Trophoblast cell (in vitro differentiated cells and primary cell): ENCODE measurements at regions not wholly inside any gene's neighbourhood (a gene's known extent, or its start where the extent isn't known, plus 50 kb on each side); places are given as distances from the start of the nearest gene placed in this dataset.

Experiments used
- DNase-seq, 2 donors: peaks; one replicate each; pipeline ENCODE4 v3.0.0-alpha.2; 2016
- H2AFZ ChIP-seq: 2 replicates; pipeline ENCODE4 v1.6.1; 2013; ENCODE audit warnings: low read length, moderate library complexity, mild to moderate bottlenecking; ENCODE audit not compliant: insufficient read depth, poor library complexity
- H2AK5ac ChIP-seq: 2 replicates; pipeline ENCODE4 v1.6.1; 2013; ENCODE audit warnings: mild to moderate bottlenecking, low read length
- H2BK120ac ChIP-seq: 2 replicates; pipeline ENCODE4 v1.6.1; 2013; ENCODE audit warnings: low read length, mild to moderate bottlenecking, moderate library complexity; ENCODE audit not compliant: insufficient read depth, poor library complexity
- H2BK12ac ChIP-seq: 2 replicates; pipeline ENCODE4 v1.6.1; 2013; ENCODE audit warnings: mild to moderate bottlenecking, low read length, moderate library complexity
- H2BK5ac ChIP-seq: 2 replicates; pipeline ENCODE4 v1.6.1; 2013; ENCODE audit warnings: low read length, low read depth, moderate library complexity, mild to moderate bottlenecking; ENCODE audit not compliant: poor library complexity
- H3K14ac ChIP-seq: 2 replicates; pipeline ENCODE4 v1.6.1; 2013; ENCODE audit warnings: mild to moderate bottlenecking, low read length
- H3K18ac ChIP-seq: 2 replicates; pipeline ENCODE4 v1.6.1; 2013; ENCODE audit warnings: mild to moderate bottlenecking, low read length
- H3K23ac ChIP-seq: 2 replicates; pipeline ENCODE4 v1.6.1; 2013; ENCODE audit warnings: low read length
- H3K27ac ChIP-seq: 2 replicates; pipeline ENCODE4 v1.5.1; 2013; ENCODE audit warnings: low read depth, mild to moderate bottlenecking, inconsistent platforms, low read length, moderate library complexity
- H3K27me3 ChIP-seq: 2 replicates; pipeline ENCODE4 v1.6.1; 2013; ENCODE audit warnings: inconsistent platforms, mild to moderate bottlenecking, low read length, moderate library complexity; ENCODE audit not compliant: insufficient read depth
- H3K36me3 ChIP-seq, 2 experiments: 1 replicate in 1 of 2; 2 replicates in 1 of 2; pipeline ENCODE4 v1.6.1; 2013; ENCODE audit warnings: low read length in 2 of 2, mild to moderate bottlenecking in 2 of 2, moderate library complexity in 1 of 2; ENCODE audit not compliant: insufficient read depth in 2 of 2, control insufficient read depth in 1 of 2
- H3K4ac ChIP-seq: 2 replicates; pipeline ENCODE4 v1.6.1; 2013; ENCODE audit warnings: low read depth, mild to moderate bottlenecking, low read length, moderate library complexity
- H3K4me1 ChIP-seq, 2 experiments: 1 replicate in 1 of 2; 2 replicates in 1 of 2; pipeline ENCODE4 v1.6.1; 2013; ENCODE audit warnings: low read length in 2 of 2, mild to moderate bottlenecking in 2 of 2, moderate library complexity in 1 of 2; ENCODE audit not compliant: insufficient read depth in 2 of 2, control insufficient read depth in 1 of 2
- H3K4me2 ChIP-seq: 2 replicates; pipeline ENCODE4 v1.6.1; 2013; ENCODE audit warnings: inconsistent platforms, mild to moderate bottlenecking, low read length, moderate library complexity
- H3K4me3 ChIP-seq: 2 replicates; pipeline ENCODE4 v1.5.1; 2013; ENCODE audit warnings: mild to moderate bottlenecking, low read depth, low read length, inconsistent platforms
- H3K79me1 ChIP-seq: one replicate; pipeline ENCODE4 v1.6.1; 2013; ENCODE audit warnings: low read length
- H3K79me2 ChIP-seq: 2 replicates; pipeline ENCODE4 v1.6.1; 2013; ENCODE audit warnings: low read length, mild to moderate bottlenecking; ENCODE audit not compliant: control insufficient read depth, insufficient read depth, poor library complexity
- H3K9ac ChIP-seq: 2 replicates; pipeline ENCODE4 v1.6.1; 2013; ENCODE audit warnings: mild to moderate bottlenecking, low read length
- H3K9me3 ChIP-seq: 2 replicates; pipeline ENCODE4 v1.6.1; 2013; ENCODE audit warnings: low read depth, mild to moderate bottlenecking, control low read depth, inconsistent platforms, low read length; ENCODE audit not compliant: insufficient read depth
- H4K12ac ChIP-seq: 2 replicates; pipeline ENCODE4 v1.6.1; 2013; ENCODE audit warnings: low read depth, mild to moderate bottlenecking, low read length, moderate library complexity
- H4K8ac ChIP-seq: 2 replicates; pipeline ENCODE4 v1.6.1; 2013; ENCODE audit warnings: low read depth, mild to moderate bottlenecking, low read length, moderate library complexity
- H4K91ac ChIP-seq: one replicate; pipeline ENCODE4 v1.6.1; 2013; ENCODE audit warnings: low read depth, mild to moderate bottlenecking, low read length, moderate library complexity
- WGBS: extraction: QIAGEN DNeasy Blood & Tissue Kit; methylation state at CpG from one replicate; pipeline ENCODE4 v1.1.7; 2013; ENCODE audit warnings: missing lambda C conversion rate; ENCODE audit not compliant: insufficient read length, insufficient coverage; ENCODE audit errors: extremely low coverage; 5-methylcytosine and 5-hydroxymethylcytosine counted together

DNA sequence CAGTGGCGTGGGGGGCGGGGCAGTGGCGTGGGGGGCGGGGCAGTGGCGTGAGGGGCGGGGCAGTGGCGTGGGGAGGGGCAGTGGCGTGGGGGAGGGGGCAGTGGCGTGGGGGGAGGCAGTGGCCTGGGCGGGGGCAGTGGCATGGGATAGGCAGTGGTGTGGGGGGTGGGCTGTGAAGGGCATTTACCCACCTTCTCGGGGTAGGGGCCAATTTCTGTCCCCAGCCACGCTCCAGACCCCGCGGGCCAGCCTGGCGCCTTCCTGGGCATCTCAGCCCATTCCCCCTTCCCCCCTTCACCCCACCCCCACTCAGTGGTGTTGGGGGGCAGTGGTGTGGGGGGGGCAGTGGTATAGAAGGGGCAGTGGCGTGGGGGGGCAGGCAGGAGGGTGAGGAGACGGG is 92.7 kb downstream of the LITAF start:
- H4K12ac ChIP-seq: no peak overlapping the region
- H3K27ac ChIP-seq: no peak overlapping the region
- no peak overlapping the region for H3K4ac ChIP-seq
- no peaks in the 10 kb centered on the region for H3K4me1 ChIP-seq
- no peak overlapping the region for H3K14ac ChIP-seq
- H2BK120ac ChIP-seq: no peak overlapping the region
- no peak overlapping the region for H4K91ac ChIP-seq
- no peak overlapping the region for H2BK12ac ChIP-seq
- no peaks in the 10 kb centered on the region for H3K27me3 ChIP-seq
- H2BK5ac ChIP-seq: no peak overlapping the region
- no peak overlapping the region for H3K4me3 ChIP-seq
- peaks cover 2% of the 10 kb centered on the region for H3K79me1 ChIP-seq
- H3K36me3 ChIP-seq: no peaks in the 10 kb centered on the region
- no peak overlapping the region for H2AK5ac ChIP-seq
- no peak overlapping the region for H3K4me2 ChIP-seq
- no peak for DNase-seq
- H3K79me2 ChIP-seq: no peaks in the 10 kb centered on the region
- no peak overlapping the region for H3K18ac ChIP-seq
- H3K9me3 ChIP-seq: peaks cover 4% of the 10 kb centered on the region
- no peak overlapping the region for H3K23ac ChIP-seq
- H3K9ac ChIP-seq: no peak overlapping the region
- WGBS: no CpG with 5 or more reads among the region's 17 CpGs
- no peak overlapping the region for H2AFZ ChIP-seq
- no peak overlapping the region for H4K8ac ChIP-seq

DNA sequence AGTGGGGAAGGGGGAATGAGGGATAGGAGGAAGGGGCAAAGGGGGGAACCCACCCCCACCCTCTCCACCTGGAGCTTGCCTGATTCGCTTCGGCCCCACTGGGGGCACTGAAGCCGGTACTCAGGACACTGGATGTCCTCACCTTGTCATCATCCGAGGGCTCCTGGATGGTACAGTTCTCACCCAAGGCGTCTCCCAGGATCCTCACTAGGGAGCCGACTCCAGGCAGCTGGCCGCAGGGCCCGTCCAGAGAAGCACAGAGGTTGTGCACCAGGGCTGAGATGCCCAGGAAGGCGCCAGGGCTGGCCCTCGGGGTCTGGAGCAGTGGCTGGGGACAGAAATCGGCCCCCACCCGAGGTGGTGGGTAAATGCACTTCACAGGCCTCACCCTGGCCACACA is 92.3 kb downstream of the LITAF start:
- H2AK5ac ChIP-seq: no peak overlapping the region
- H3K14ac ChIP-seq: no peak overlapping the region
- no peak overlapping the region for H2AFZ ChIP-seq
- no peak overlapping the region for H3K9ac ChIP-seq
- H3K4ac ChIP-seq: no peak overlapping the region
- H3K4me1 ChIP-seq: no peaks in the 10 kb centered on the region
- no peak overlapping the region for H4K12ac ChIP-seq
- H3K4me3 ChIP-seq: no peak overlapping the region
- no peak overlapping the region for H2BK5ac ChIP-seq
- WGBS: no CpG with 5 or more reads among the region's 12 CpGs
- no peak overlapping the region for H3K23ac ChIP-seq
- no peak for DNase-seq
- no peak overlapping the region for H2BK120ac ChIP-seq
- no peak overlapping the region for H3K4me2 ChIP-seq
- H3K79me1 ChIP-seq: peaks cover 2% of the 10 kb centered on the region
- peaks cover 4% of the 10 kb centered on the region for H3K9me3 ChIP-seq
- no peak overlapping the region for H4K91ac ChIP-seq
- no peak overlapping the region for H3K27ac ChIP-seq
- H3K18ac ChIP-seq: no peak overlapping the region
- H3K36me3 ChIP-seq: no peaks in the 10 kb centered on the region
- H3K27me3 ChIP-seq: no peaks in the 10 kb centered on the region
- no peaks in the 10 kb centered on the region for H3K79me2 ChIP-seq
- H2BK12ac ChIP-seq: no peak overlapping the region
- H4K8ac ChIP-seq: no peak overlapping the region

DNA sequence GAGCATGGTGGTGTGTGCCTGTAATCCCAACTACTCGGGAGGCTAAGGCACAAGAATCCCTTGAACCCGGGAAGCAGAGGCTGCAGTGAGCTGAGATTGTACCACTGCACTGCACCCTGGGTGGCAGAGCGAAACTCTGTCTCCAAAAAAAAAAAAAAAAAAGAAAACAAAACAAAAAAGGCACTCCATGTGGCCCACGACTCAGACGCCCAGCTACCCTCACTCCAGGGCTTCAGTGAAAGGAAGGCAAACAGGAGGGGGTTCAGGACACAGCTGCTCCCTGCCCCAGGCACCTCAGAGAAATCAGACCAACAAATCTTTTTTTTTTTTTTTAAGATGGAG is 91.7 kb downstream of the LITAF start:
- no peak overlapping the region for H3K9ac ChIP-seq
- no peak overlapping the region for H2BK12ac ChIP-seq
- no peak overlapping the region for H4K91ac ChIP-seq
- no peak overlapping the region for H2AK5ac ChIP-seq
- H3K27me3 ChIP-seq: no peaks in the 10 kb centered on the region
- peaks cover 2% of the 10 kb centered on the region for H3K79me1 ChIP-seq
- no peaks in the 10 kb centered on the region for H3K36me3 ChIP-seq
- no peak overlapping the region for H3K18ac ChIP-seq
- DNase-seq: no peak
- no peak overlapping the region for H2BK5ac ChIP-seq
- no peak overlapping the region for H2AFZ ChIP-seq
- no peak overlapping the region for H3K27ac ChIP-seq
- no peak overlapping the region for H3K23ac ChIP-seq
- H3K4me1 ChIP-seq: no peaks in the 10 kb centered on the region
- no peak overlapping the region for H4K8ac ChIP-seq
- no peak overlapping the region for H3K14ac ChIP-seq
- no peak overlapping the region for H3K4me2 ChIP-seq
- H4K12ac ChIP-seq: no peak overlapping the region
- no peak overlapping the region for H3K4me3 ChIP-seq
- WGBS: no CpG with 5 or more reads among the region's 5 CpGs
- H2BK120ac ChIP-seq: no peak overlapping the region
- H3K9me3 ChIP-seq: peaks cover 6% of the 10 kb centered on the region
- H3K4ac ChIP-seq: no peak overlapping the region
- no peaks in the 10 kb centered on the region for H3K79me2 ChIP-seq
